HCT116 (cell line): ENCODE measurements at regions not wholly inside any gene's neighbourhood (a gene's known extent, or its start where the extent isn't known, plus 50 kb on each side); places are given as distances from the start of the nearest gene placed in this dataset.

Source experiments
- CTCF ChIP-seq, 3 experiments: fragments of 200-600 bp in 1 of 3; sonication (generic) in 1 of 3; IDR thresholded peaks in 2 of 3; conservative IDR thresholded peaks in 1 of 3; 2 replicates each; pipeline ENCODE4 v1.5.1; 2012 to 2017; ENCODE audit warnings: low read depth in 2 of 3, low read length in 2 of 3, antibody characterized with exemption in 1 of 3, borderline replicate concordance in 1 of 3, control low read depth in 1 of 3, mild to moderate bottlenecking in 1 of 3, mixed read lengths in 1 of 3, mixed run types in 1 of 3, moderate library complexity in 1 of 3; ENCODE audit not compliant: insufficient read depth in 1 of 3
- EZH2 ChIP-seq: fragments of 200-600 bp; sonication (generic); IDR thresholded peaks from 2 replicates; pipeline ENCODE4 v1.6.1; 2017; ENCODE audit warnings: antibody characterized with exemption, mixed run types
- EZH2phosphoT487 ChIP-seq: fragments of 200-600 bp; IDR thresholded peaks from 2 replicates; pipeline ENCODE4 v1.6.1; 2018; ENCODE audit warnings: antibody characterized with exemption, borderline replicate concordance
- FOSL1 ChIP-seq: IDR thresholded peaks from 2 replicates; pipeline ENCODE4 v1.6.1; 2012; ENCODE audit warnings: low read depth
- POLR2A ChIP-seq: IDR thresholded peaks from 2 replicates; pipeline ENCODE4 v1.7.0; 2011; ENCODE audit warnings: borderline replicate concordance; ENCODE audit not compliant: insufficient read depth, insufficient read length; ENCODE audit errors: extremely low read depth
- POLR2AphosphoS5 ChIP-seq: IDR thresholded peaks from 2 replicates; pipeline ENCODE4 v1.6.1; 2011; ENCODE audit warnings: mild to moderate bottlenecking, low read depth, low read length, moderate library complexity
- RAD21 ChIP-seq: IDR thresholded peaks from 2 replicates; pipeline ENCODE4 v1.6.1; 2012; ENCODE audit warnings: low read depth, mild to moderate bottlenecking
- SIN3A ChIP-seq: IDR thresholded peaks from 2 replicates; pipeline ENCODE4 v1.6.1; 2012; ENCODE audit warnings: low read depth
- SP1 ChIP-seq: IDR thresholded peaks from 2 replicates; pipeline ENCODE4 v1.6.1; 2012; ENCODE audit warnings: low read depth
- TCF7L2 ChIP-seq: IDR thresholded peaks from 2 replicates; pipeline ENCODE4 v1.7.0; 2011; ENCODE audit warnings: borderline replicate concordance, inconsistent platforms; ENCODE audit not compliant: insufficient read depth, insufficient read length; ENCODE audit errors: extremely low read depth
- YY1 ChIP-seq: IDR thresholded peaks from 2 replicates; pipeline ENCODE4 v1.6.1; 2011; ENCODE audit warnings: low read length, low read depth, moderate library complexity, mild to moderate bottlenecking; ENCODE audit not compliant: insufficient replicate concordance; ENCODE audit errors: extremely low read depth
- ZBTB33 ChIP-seq: IDR thresholded peaks from 2 replicates; pipeline ENCODE4 v1.6.1; 2011; ENCODE audit warnings: mild to moderate bottlenecking, low read length, moderate library complexity; ENCODE audit not compliant: insufficient replicate concordance; ENCODE audit errors: extremely low read depth
- ZNF274 ChIP-seq: fragments of 200-500 bp; sonication (Bioruptor generic); IDR thresholded peaks from 2 replicates; pipeline ENCODE4 v1.6.1; 2014; ENCODE audit warnings: mild to moderate bottlenecking, low read depth, low read length, inconsistent platforms
- TF ChIP-seq, protein P1 (sequence below): IDR thresholded peaks from 2 replicates; pipeline ENCODE4 v1.6.1; 2012

DNA sequence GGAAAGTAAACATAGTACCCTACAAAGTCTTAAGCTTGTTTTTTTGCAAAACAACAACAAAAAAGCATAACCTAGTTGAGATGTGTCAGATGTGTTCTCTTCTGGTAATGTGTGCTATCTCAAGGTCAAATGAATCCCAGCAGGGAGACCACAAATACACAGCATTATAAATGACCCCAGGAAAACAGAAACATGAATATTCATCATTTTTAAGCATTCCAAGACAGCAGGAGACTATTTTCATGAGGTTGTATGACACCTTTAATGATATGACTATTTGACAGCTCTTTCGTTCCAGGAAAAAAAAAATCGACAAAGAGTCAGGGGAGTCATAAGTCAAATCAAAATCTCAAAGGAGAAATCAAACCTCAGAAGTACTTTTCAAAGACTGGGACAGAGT, 62.7 kb upstream of the CBLB start:
- no peak for TF ChIP-seq RAD21
- no peak for TF ChIP-seq EZH2
- TF ChIP-seq ZNF274 = no peak
- no peak for TF ChIP-seq POLR2A
- no peak for TF ChIP-seq CTCF (IDR thresholded peaks at IDR 0.05 in 2 of 3, conservative IDR thresholded peaks at IDR 0.05 in 1 of 3; ENCODE audit: borderline replicate concordance in 1 of 3, insufficient read depth in 1 of 3, low read depth in 2 of 3, low read length in 2 of 3)
- TF ChIP-seq SP1 = no peak
- TF ChIP-seq YY1 = no peak
- TF ChIP-seq, protein P1, sequence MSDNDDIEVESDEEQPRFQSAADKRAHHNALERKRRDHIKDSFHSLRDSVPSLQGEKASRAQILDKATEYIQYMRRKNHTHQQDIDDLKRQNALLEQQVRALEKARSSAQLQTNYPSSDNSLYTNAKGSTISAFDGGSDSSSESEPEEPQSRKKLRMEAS = no peak
- TF ChIP-seq SIN3A = no peak
- TF ChIP-seq TCF7L2 = no peak
- TF ChIP-seq POLR2AphosphoS5 = no peak
- no peak for TF ChIP-seq ZBTB33
- no peak for TF ChIP-seq FOSL1
- TF ChIP-seq EZH2phosphoT487 = no peak
